GM12891 (cell line): ENCODE measurements at regions not wholly inside any gene's neighbourhood (a gene's known extent, or its start where the extent isn't known, plus 50 kb on each side); places are given as distances from the start of the nearest gene placed in this dataset.

ENCODE experiments used
- POLR2A ChIP-seq: IDR thresholded peaks from 2 replicates; pipeline ENCODE4 v1.6.1; 2011; ENCODE audit warnings: low read depth, low read length, control low read depth
- POLR2AphosphoS5 ChIP-seq: IDR thresholded peaks from 2 replicates; pipeline ENCODE4 v1.6.1; 2011; ENCODE audit warnings: low read depth, low read length, control low read depth
- POU2F2 ChIP-seq: IDR thresholded peaks from 2 replicates; pipeline ENCODE4 v1.6.1; 2011; ENCODE audit warnings: low read depth, mild to moderate bottlenecking, control low read depth, low read length, moderate library complexity
- SPI1 ChIP-seq: IDR thresholded peaks from 2 replicates; pipeline ENCODE4 v1.6.1; 2011; ENCODE audit warnings: low read depth, low read length, control low read depth
- TAF1 ChIP-seq: IDR thresholded peaks from 2 replicates; pipeline ENCODE4 v1.6.1; 2011; ENCODE audit warnings: low read depth, low read length, control low read depth

DNA sequence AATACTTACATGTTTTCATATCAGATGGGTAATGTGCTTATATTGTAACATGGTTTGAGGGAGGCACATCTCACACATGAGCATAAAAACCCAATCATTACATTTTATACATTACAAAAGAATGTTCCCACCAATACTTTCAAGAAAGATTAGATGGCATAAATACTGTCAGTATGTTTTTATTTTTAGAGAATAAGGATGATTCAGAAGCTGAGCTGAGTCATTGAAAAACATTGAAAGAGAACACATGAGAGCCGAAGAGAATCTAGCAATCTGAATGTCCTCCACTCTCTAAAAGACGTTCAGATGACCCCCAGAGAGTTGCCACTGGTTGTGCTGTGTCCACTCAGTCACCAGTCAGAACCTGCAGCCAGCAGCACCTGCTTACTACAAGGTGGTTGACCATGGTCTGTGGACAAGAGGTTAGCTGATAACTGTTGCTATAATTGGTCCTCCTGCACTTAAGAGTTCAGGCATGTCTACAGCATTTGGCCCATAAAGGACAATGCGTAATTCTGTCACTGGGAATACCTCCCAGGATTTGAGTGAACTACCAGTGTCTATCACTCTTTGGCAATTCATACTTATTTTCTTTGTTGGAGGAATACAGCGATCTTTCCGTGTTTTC lies 382.2 kb upstream of the IGFBP7 start:
- no peak for TF ChIP-seq POLR2A
- no peak for TF ChIP-seq POLR2AphosphoS5
- TF ChIP-seq TAF1 = no peak
- TF ChIP-seq SPI1 = no peak
- TF ChIP-seq POU2F2 = no peak
